Liver (tissue), 8 donors: ENCODE measurements at regions not wholly inside any gene's neighbourhood (a gene's known extent, or its start where the extent isn't known, plus 50 kb on each side); places are given as distances from the start of the nearest gene placed in this dataset.

Experiments used
- DNase-seq: peaks from one replicate; pipeline ENCODE4 v3.0.0-alpha.2; 2017; ENCODE audit warnings: low spot score
- H3K27ac ChIP-seq, 2 donors: one replicate each; pipeline ENCODE4 v1.7.0; 2013; ENCODE audit warnings: inconsistent platforms in 2 of 2, low read length in 2 of 2, control low read depth in 1 of 2, low read depth in 1 of 2, mild to moderate bottlenecking in 1 of 2
- H3K27me3 ChIP-seq, 4 donors: one replicate each; pipeline versions ENCODE4 v1.6.1 to v1.7.0; 2013; ENCODE audit warnings: low read length in 3 of 4, inconsistent platforms in 1 of 4, mild to moderate bottlenecking in 1 of 4, moderate library complexity in 1 of 4; ENCODE audit not compliant: control insufficient read depth in 4 of 4, insufficient read depth in 4 of 4
- H3K36me3 ChIP-seq, 4 donors: one replicate each; pipeline versions ENCODE4 v1.6.1 to v1.7.0; 2013; ENCODE audit warnings: low read length in 3 of 4, mild to moderate bottlenecking in 3 of 4, low read depth in 1 of 4, moderate library complexity in 1 of 4; ENCODE audit not compliant: control insufficient read depth in 4 of 4, insufficient read depth in 3 of 4
- H3K4me1 ChIP-seq, 4 donors: one replicate each; pipeline versions ENCODE4 v1.6.1 to v1.7.0; 2013; ENCODE audit warnings: low read length in 3 of 4, mild to moderate bottlenecking in 3 of 4, moderate library complexity in 1 of 4; ENCODE audit not compliant: control insufficient read depth in 4 of 4, insufficient read depth in 4 of 4
- H3K4me3 ChIP-seq, 3 donors: one replicate each; pipeline versions ENCODE4 v1.6.1 to v1.7.0; 2013; ENCODE audit warnings: low read length in 3 of 3, control low read depth in 1 of 3, low read depth in 1 of 3, mild to moderate bottlenecking in 1 of 3
- H3K9ac ChIP-seq, 2 donors: one replicate each; pipeline ENCODE4 v1.7.0; 2013; ENCODE audit warnings: low read length in 2 of 2, mild to moderate bottlenecking in 2 of 2, moderate library complexity in 2 of 2, control low read depth in 1 of 2, low read depth in 1 of 2
- H3K9me3 ChIP-seq, 4 donors: one replicate each; pipeline versions ENCODE4 v1.6.1 to v1.7.0; 2013; ENCODE audit warnings: low read length in 3 of 4; ENCODE audit not compliant: control insufficient read depth in 4 of 4
- EGR1 ChIP-seq, 2 donors: IDR thresholded peaks; 2 replicates each; pipeline ENCODE4 v1.6.1; 2016 to 2018; ENCODE audit warnings: antibody characterized with exemption in 2 of 2, low read depth in 2 of 2
- FOXA1 ChIP-seq: IDR thresholded peaks from 2 replicates; pipeline ENCODE4 v1.6.1; 2016; ENCODE audit warnings: antibody characterized with exemption
- FOXA2 ChIP-seq: IDR thresholded peaks from 2 replicates; pipeline ENCODE4 v1.6.1; 2016; ENCODE audit warnings: antibody characterized with exemption
- GABPA ChIP-seq, 2 donors: IDR thresholded peaks in 1 of 2; conservative IDR thresholded peaks in 1 of 2; 2 replicates each; pipeline ENCODE4 v1.6.1; 2016; ENCODE audit warnings: antibody characterized with exemption in 2 of 2, mild to moderate bottlenecking in 1 of 2, moderate library complexity in 1 of 2
- HNF4G ChIP-seq: IDR thresholded peaks from 2 replicates; pipeline ENCODE4 v1.6.1; 2016; ENCODE audit warnings: antibody characterized with exemption
- JUND ChIP-seq, 2 donors: IDR thresholded peaks; 2 replicates each; pipeline ENCODE4 v1.6.1; 2016; ENCODE audit warnings: antibody characterized with exemption in 2 of 2
- MAX ChIP-seq: IDR thresholded peaks from 2 replicates; pipeline ENCODE4 v1.6.1; 2016; ENCODE audit warnings: antibody characterized with exemption
- NR2F2 ChIP-seq: IDR thresholded peaks from 2 replicates; pipeline ENCODE4 v1.6.1; 2016; ENCODE audit warnings: antibody characterized with exemption
- RAD21 ChIP-seq, 2 donors: IDR thresholded peaks; 2 replicates each; pipeline ENCODE4 v1.6.1; 2016; ENCODE audit warnings: antibody characterized with exemption in 2 of 2, mild to moderate bottlenecking in 2 of 2
- REST ChIP-seq: IDR thresholded peaks from 2 replicates; pipeline ENCODE4 v1.6.1; 2016; ENCODE audit warnings: antibody characterized with exemption, mild to moderate bottlenecking
- RXRA ChIP-seq, 2 donors: IDR thresholded peaks; 2 replicates each; pipeline ENCODE4 v1.6.1; 2017 to 2018; ENCODE audit warnings: antibody characterized with exemption in 2 of 2, mild to moderate bottlenecking in 1 of 2
- SP1 ChIP-seq: IDR thresholded peaks from 2 replicates; pipeline ENCODE4 v1.6.1; 2018; ENCODE audit warnings: antibody characterized with exemption, mild to moderate bottlenecking
- TAF1 ChIP-seq: conservative IDR thresholded peaks from 2 replicates; pipeline ENCODE4 v1.6.1; 2016; ENCODE audit warnings: antibody characterized with exemption, mild to moderate bottlenecking
- YY1 ChIP-seq: IDR thresholded peaks from 2 replicates; pipeline ENCODE4 v1.6.1; 2016; ENCODE audit warnings: antibody characterized with exemption, mild to moderate bottlenecking
- WGBS: extraction: QIAGEN DNeasy Blood & Tissue Kit; methylation state at CpG from one replicate; pipeline ENCODE4 v1.1.7; 2013; 5-methylcytosine and 5-hydroxymethylcytosine counted together
- TF ChIP-seq, protein P1 (sequence below): fragments of 150-350 bp; IDR thresholded peaks from 2 replicates; pipeline ENCODE4 v1.5.1; 2017; ENCODE audit warnings: improper control_type of control experiment, low read depth, low read length; ENCODE audit not compliant: missing input control
- TF ChIP-seq, protein P2 (sequence below): IDR thresholded peaks from 2 replicates; pipeline ENCODE4 v1.6.1; 2016; ENCODE audit warnings: antibody characterized with exemption
- TF ChIP-seq, protein P3 (sequence below): IDR thresholded peaks from 2 replicates; pipeline ENCODE4 v1.6.1; 2016; ENCODE audit warnings: antibody characterized with exemption
- donor health status: healthy.
- donor health status: healthy.
- donor health status: healthy.
- donor health status: healthy.
- donor health status: healthy.

DNA sequence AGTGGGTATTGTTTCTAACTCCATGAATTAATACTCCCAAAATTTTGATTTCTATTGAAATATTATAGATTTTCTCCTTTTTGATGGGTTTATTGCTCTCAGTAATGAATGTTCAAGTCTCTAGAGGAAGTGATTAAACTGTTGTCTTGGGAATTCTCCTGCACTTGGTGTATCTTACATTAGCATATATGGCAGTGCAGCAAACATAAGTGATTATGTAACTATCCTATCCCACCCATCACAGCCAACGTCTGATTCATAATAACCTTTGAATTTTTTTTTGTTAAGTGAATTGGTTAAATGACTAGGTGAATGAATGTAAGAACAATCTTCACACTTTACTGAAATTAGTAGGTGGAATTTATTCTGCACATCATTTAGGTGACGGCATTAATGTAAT lies 483.7 kb downstream of the TAF11L14 start:
- Histone ChIP-seq H3K27me3 (no peaks in the 10 kb centered on the region), H3K36me3 (no peaks in the 10 kb centered on the region), H3K4me3 (no peak overlapping the region), H3K27ac (no peak overlapping the region), H3K9me3 (no peaks in the 10 kb centered on the region), H3K4me1 (peaks cover 1 to 9% (median 3%) of the 10 kb centered on the region in 4 donors), H3K9ac (no peak overlapping the region)
- TF ChIP-seq MAX = no peak
- no peak for TF ChIP-seq HNF4G
- TF ChIP-seq RAD21 (IDR thresholded peaks at IDR 0.05) = no peak
- TF ChIP-seq, protein P1, sequence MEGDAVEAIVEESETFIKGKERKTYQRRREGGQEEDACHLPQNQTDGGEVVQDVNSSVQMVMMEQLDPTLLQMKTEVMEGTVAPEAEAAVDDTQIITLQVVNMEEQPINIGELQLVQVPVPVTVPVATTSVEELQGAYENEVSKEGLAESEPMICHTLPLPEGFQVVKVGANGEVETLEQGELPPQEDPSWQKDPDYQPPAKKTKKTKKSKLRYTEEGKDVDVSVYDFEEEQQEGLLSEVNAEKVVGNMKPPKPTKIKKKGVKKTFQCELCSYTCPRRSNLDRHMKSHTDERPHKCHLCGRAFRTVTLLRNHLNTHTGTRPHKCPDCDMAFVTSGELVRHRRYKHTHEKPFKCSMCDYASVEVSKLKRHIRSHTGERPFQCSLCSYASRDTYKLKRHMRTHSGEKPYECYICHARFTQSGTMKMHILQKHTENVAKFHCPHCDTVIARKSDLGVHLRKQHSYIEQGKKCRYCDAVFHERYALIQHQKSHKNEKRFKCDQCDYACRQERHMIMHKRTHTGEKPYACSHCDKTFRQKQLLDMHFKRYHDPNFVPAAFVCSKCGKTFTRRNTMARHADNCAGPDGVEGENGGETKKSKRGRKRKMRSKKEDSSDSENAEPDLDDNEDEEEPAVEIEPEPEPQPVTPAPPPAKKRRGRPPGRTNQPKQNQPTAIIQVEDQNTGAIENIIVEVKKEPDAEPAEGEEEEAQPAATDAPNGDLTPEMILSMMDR = no peak
- no peak for TF ChIP-seq GABPA (IDR thresholded peaks at IDR 0.05 in 1 of 2, conservative IDR thresholded peaks at IDR 0.05 in 1 of 2)
- TF ChIP-seq TAF1 = no peak
- TF ChIP-seq, protein P2, sequence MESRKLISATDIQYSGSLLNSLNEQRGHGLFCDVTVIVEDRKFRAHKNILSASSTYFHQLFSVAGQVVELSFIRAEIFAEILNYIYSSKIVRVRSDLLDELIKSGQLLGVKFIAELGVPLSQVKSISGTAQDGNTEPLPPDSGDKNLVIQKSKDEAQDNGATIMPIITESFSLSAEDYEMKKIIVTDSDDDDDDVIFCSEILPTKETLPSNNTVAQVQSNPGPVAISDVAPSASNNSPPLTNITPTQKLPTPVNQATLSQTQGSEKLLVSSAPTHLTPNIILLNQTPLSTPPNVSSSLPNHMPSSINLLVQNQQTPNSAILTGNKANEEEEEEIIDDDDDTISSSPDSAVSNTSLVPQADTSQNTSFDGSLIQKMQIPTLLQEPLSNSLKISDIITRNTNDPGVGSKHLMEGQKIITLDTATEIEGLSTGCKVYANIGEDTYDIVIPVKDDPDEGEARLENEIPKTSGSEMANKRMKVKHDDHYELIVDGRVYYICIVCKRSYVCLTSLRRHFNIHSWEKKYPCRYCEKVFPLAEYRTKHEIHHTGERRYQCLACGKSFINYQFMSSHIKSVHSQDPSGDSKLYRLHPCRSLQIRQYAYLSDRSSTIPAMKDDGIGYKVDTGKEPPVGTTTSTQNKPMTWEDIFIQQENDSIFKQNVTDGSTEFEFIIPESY = no peak
- TF ChIP-seq RXRA (IDR thresholded peaks at IDR 0.05) = no peak
- TF ChIP-seq, protein P3, sequence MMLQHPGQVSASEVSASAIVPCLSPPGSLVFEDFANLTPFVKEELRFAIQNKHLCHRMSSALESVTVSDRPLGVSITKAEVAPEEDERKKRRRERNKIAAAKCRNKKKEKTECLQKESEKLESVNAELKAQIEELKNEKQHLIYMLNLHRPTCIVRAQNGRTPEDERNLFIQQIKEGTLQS = no peak
- TF ChIP-seq FOXA1 = no peak
- no peak for TF ChIP-seq SP1
- TF ChIP-seq REST = no peak
- no peak for TF ChIP-seq EGR1 (IDR thresholded peaks at IDR 0.05; ENCODE audit: low read depth in 2 of 2)
- TF ChIP-seq NR2F2 = no peak
- no peak for TF ChIP-seq JUND (IDR thresholded peaks at IDR 0.05)
- TF ChIP-seq FOXA2 = no peak
- no peak for TF ChIP-seq YY1
- WGBS = 78% methylated on average over 2 of the region's 2 CpGs
- DNase-seq = no peak
